ENCODE measurements at regions not wholly inside any gene's neighbourhood (a gene's known extent, or its start where the extent isn't known, plus 50 kb on each side); places are given as distances from the start of the nearest gene placed in this dataset.

GRCh38 chr17:73729101-73729500 is 84.9 kb upstream of the SDK2 start:
- DNase-seq (ENCODE audit: low spot score), result no peak
- no peak for TF ChIP-seq CTCF (IDR thresholded peaks at IDR 0.05; ENCODE audit: extremely low read depth, missing control alignments)

DNA sequence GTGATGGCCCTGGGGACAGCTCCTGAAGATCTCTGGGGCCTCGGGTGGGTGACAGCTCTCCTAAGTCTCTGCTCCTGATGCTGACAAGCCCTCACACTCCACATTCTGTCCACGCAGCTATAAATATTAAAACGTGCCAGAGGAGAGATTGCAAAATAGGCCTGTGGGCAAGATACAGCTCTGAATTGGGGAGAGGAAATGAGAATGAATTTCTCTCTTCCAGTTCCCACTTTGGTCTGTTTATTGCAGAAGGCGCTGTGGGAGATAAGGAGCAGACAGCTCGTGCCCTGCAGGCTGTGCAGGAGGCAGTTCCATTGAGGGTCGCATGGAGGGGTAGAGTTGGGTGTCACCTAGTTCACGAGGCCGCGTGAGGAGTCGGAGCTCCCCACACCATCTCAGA is 87.5 kb upstream of the SDK2 start:
- no peak for DNase-seq (ENCODE audit: low spot score)
- TF ChIP-seq CTCF (IDR thresholded peaks at IDR 0.05; ENCODE audit: extremely low read depth, missing control alignments), result no peak

DNA sequence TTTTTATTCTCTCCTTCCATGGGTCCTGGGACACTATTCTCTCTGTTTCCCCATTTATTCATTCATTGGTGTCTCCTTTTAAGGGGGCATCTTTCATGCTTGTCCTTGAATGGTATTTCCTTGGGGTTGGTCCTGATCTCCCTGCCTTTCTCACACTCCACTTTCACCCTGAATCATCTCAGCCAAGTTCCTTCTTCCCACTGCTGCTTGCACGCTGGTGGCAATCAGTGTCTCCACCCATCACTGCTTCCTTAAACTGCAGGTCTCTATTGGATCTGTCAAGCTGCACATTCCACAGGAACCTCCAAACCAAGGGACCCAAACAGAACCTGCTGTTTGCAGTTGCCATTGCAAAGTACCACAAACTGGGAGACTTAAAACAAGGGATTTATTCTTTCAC is 89.3 kb upstream of the SDK2 start:
- no peak for DNase-seq (ENCODE audit: low spot score)
- TF ChIP-seq CTCF (IDR thresholded peaks at IDR 0.05; ENCODE audit: extremely low read depth, missing control alignments), result no peak

GRCh38 chr17:73735245-73735644 is 91.0 kb upstream of the SDK2 start:
- no peak for DNase-seq (ENCODE audit: low spot score)
- TF ChIP-seq CTCF (IDR thresholded peaks at IDR 0.05; ENCODE audit: extremely low read depth, missing control alignments), result no peak

GRCh38 chr17:73738751-73739575 is 94.7 kb upstream of the SDK2 start:
- TF ChIP-seq CTCF (IDR thresholded peaks at IDR 0.05; ENCODE audit: extremely low read depth, missing control alignments), result no peak
- no peak for DNase-seq (ENCODE audit: low spot score)

GRCh38 chr17:73740370-73740769 is 96.1 kb upstream of the SDK2 start:
- no peak for DNase-seq (ENCODE audit: low spot score)
- TF ChIP-seq CTCF (IDR thresholded peaks at IDR 0.05; ENCODE audit: extremely low read depth, missing control alignments), result no peak

GRCh38 chr17:73742948-73743381 is 98.7 kb upstream of the SDK2 start:
- no peak for TF ChIP-seq CTCF (IDR thresholded peaks at IDR 0.05; ENCODE audit: extremely low read depth, missing control alignments)
- no peak for DNase-seq (ENCODE audit: low spot score)

Data from GM20000 (cell line).